Stimulated activated CD8-positive, alpha-beta memory T cell treated with anti-CD3 and anti-CD28 coated beads, Interleukin-4, amount 100 ng/mL, for 4 hours (primary cell): ENCODE measurements at regions not wholly inside any gene's neighbourhood (a gene's known extent, or its start where the extent isn't known, plus 50 kb on each side); places are given as distances from the start of the nearest gene placed in this dataset.

Source experiments
- DNase-seq, 2 donors: peaks; one replicate each; pipeline ENCODE4 v3.0.0-alpha.2; 2020; ENCODE audit warnings: low read depth in 2 of 2, low spot score in 1 of 2

- no peak for DNase-seq
Measured at GRCh38 chr2:121006743-121007489, 271.2 kb downstream of the GLI2 start.

GRCh38 chr2:121007490-121007853, 271.8 kb downstream of the GLI2 start:
- no peak for DNase-seq

DNA sequence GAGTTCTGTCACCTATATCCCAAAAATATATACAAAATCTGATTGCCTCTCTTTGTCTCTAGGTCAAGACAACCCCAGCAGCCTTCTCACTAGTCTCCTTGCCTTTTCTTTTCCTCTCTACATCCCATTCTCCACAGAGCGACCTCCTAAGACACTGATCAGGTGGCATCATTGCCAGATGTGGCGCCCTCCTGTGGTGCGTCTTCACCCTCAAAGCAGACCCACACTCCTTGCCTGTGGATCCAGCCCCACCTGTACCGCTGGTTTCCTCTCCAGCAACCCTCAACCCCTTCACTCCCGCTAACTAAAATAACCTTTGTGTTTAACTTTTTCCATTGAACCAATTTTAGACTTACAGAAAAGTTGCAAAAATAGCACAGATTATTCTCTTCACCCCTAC, 273.3 kb downstream of the GLI2 start:
- no peak for DNase-seq

GRCh38 chr2:121010998-121011397, 274.0 kb downstream of the TFCP2L1 start:
- DNase-seq = no peak

GRCh38 chr2:121014876-121015275, 270.1 kb downstream of the TFCP2L1 start:
- DNase-seq = no peak

GRCh38 chr2:121015971-121016485, 269.0 kb downstream of the TFCP2L1 start:
- DNase-seq = no peak

GRCh38 chr2:121017396-121017795, 267.6 kb downstream of the TFCP2L1 start:
- no peak for DNase-seq

DNA sequence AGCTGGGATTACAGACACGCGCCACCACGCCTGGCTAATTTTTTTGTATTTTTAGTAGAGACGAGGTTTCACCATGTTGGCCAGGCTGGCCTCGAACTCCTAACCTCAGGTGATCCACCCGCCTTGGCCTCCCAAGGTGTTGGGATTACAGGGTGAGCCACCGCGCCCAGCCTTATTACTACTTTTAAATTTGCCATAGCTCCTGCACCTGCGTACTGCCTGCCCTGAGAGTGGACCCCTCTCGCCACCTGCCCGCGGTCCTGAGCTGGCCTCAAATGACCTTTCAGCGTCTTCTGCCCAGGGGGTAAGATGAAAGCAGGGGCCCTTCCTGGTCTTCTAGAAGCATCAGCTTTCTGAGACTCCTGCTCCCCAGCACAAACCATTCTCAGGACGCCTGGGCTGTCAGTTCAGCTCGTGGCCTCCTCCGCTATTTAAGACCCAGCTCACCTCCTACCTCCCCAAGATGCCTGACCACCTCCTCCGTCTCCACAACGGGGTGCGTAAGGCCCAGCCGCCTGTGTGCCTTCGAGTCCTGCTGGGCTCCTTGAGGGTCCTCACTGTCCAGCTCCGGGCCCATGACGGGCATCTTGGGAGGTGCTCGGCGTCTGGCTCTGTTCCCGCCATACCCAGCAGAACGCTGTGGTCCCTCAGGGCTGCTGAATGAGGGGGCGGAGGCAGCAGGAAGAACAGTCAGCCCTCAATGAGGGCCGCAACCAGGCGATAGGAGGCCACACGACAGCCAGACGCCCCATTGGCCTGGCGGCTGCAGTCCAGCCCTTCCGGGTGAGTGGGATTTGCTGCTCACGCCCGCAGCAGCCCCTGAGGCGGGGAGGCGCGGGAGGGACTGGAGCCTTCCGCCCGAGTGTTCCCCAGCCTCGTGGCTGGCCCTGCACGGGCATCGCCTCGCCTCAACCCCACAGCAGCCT, 266.6 kb downstream of the TFCP2L1 start:
- no peak for DNase-seq

GRCh38 chr2:121019071-121019470, 265.9 kb downstream of the TFCP2L1 start:
- DNase-seq = no peak

GRCh38 chr2:121019756-121020155, 265.2 kb downstream of the TFCP2L1 start:
- DNase-seq = no peak

GRCh38 chr2:121021685-121022084, 263.3 kb downstream of the TFCP2L1 start:
- no peak for DNase-seq

DNA sequence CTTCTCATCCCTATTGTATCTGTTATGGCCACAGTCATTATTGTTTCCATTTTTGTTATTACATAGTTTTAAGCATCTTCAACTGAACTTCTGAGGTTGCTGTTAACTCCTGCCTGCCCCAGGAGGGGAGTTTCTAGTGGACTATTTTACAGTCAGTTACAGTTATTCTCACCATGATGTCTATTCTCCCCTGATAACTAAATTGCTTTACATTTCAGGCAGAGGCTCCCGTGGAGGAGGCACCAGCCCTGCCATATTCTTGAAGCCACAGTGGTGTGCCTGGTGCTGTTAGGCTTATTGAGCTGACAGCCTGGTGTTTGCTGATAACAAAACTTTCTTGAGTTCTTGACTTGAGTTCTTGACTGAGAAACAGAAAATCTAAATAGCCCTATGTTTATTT, 256.4 kb downstream of the TFCP2L1 start:
- no peak for DNase-seq

GRCh38 chr2:121030523-121030922, 254.5 kb downstream of the TFCP2L1 start:
- no peak for DNase-seq

DNA sequence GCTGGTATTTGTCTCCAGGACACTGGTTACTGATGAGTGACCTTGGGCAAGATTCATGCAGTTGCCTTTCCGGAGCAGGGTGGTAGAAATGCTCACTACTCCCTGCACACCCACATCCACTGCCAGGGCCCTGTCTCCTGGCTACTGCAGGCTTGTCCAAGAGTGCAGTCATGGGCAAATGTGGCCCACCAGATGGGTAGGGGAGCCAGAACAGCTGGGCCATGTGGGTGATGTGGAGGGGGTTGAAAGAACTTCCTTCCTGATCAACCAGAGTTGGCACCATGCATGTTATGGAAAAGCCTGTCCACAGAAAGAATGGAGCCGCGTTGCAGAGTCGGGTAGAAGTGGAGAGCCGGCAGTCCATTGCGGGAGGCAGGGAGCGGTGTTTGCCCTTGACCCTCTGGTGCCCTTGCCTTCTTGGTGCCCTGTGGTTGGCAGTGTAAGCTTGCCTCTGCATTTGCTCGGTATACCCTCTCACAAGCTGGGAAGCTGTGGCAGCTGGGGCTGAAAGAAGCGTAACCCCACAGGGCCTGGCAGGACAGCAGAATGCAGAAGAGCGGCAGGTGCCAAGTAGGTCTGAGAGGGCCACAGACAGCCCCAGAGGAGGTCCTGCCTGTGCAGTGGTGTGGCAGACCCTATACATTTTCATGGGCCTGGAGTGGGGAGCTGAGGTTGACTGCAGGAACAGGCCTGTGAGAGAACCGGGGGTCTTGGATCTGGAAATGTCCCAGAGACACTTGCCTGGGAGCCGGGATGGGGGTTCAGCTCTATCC, 253.2 kb downstream of the TFCP2L1 start:
- DNase-seq = no peak

DNA sequence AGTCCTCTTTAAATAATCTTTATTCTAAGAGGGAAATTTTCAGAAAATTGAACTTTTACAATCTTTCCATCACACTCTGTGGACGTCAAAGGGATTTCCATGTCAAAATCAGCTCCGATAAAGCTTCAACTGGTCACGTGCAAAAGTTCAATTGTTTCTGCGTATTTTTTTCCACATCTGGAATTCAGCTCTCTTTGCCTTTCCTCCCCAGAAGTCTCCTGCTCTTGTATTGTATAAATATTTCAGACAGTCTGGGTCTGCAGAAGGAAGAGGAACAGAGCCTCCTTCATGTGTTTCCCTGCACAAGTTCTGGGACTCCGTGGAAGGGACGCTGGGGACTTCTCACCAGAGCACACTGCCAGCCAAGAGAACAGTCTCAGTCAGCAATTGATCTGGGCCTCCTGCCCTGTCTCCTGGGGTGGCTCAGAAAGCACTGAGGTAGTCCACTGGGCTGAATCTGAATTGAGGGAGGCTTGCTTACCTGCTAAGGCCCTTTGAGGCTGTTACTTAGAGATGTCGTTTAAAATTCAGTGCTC, 251.5 kb downstream of the TFCP2L1 start:
- no peak for DNase-seq

- no peak for DNase-seq
Measured at GRCh38 chr2:121034551-121034950, 250.5 kb downstream of the TFCP2L1 start.

DNA sequence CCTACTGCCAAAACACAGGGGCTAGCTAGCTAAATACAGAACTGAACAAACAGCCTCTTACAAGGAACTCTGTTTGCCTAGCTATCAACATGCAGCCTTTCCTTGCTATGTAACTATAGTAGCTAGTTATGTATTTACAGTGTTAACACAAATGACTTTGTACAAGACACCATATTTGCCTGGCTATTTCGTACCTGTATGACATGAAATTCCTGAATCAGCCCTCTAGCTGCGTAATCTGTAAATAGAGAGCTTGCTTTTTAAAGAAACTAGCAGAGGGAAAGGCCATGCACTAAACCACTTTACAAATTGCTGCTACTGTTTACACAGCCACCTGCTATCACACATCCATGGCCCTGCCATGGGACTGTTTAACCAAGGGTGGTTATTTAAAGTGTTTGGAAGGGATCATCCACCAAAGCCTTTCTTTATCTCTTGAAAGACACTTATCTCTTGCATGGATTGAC, 248.7 kb downstream of the TFCP2L1 start:
- DNase-seq = no peak

GRCh38 chr2:121037480-121037879, 247.5 kb downstream of the TFCP2L1 start:
- no peak for DNase-seq

DNA sequence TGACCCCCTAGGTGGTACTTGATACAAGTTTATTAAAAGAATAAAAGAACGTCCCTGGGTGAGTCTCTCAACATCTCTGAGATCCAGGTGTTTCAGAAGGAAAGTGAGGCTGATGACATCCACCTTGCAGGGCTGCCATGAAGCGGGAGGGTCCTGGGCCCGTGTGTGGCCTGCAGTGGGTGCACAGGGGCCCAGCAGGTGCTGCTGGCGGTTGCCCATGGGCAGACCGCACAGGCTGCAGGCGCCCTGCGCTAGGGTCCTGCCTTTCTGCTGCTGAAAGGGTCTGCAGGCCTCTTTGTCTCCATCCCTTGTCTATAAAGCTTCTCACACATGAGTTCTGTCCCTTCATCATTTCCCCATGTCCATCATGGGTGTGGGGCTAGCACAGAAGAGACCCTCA, 247.0 kb downstream of the TFCP2L1 start:
- no peak for DNase-seq

- DNase-seq = no peak
Measured at GRCh38 chr2:121038431-121038830, 246.6 kb downstream of the TFCP2L1 start.
